ENCODE measurements at regions not wholly inside any gene's neighbourhood (a gene's known extent, or its start where the extent isn't known, plus 50 kb on each side); places are given as distances from the start of the nearest gene placed in this dataset.

GRCh38 chr5:2266641-2267240, 384.0 kb upstream of the IRX4 start:
- WGBS, 5 donors = 79 to 84% (median 82%) methylated on average over 9 of the region's 9 CpGs

GRCh38 chr5:2265341-2265740, 382.6 kb upstream of the IRX4 start:
- TF ChIP-seq CTCF (IDR thresholded peaks at IDR 0.05 in 8 of 11, conservative IDR thresholded peaks at IDR 0.05 in 3 of 11) (no peak), POLR2A (IDR thresholded peaks at IDR 0.05) (no peak), POLR2AphosphoS5 (IDR thresholded peaks at IDR 0.05) (no peak)
- Histone ChIP-seq H3K9me3 (peaks cover 0 to 5% (median 0%) of the 10 kb centered on the region in 8 donors), H3K27me3 (replicated peaks in 1 of 7) (peaks cover 0 to 14% (median 0%) of the 10 kb centered on the region in 7 donors), H3K4me1 (no peaks in the 10 kb centered on the region), H3K4me3 (no peak overlapping the region), H3K27ac (no peak overlapping the region), H3K36me3 (no peaks in the 10 kb centered on the region)
- 83 to 94% (median 89%) methylated on average over 11 of the region's 11 CpGs for WGBS, 5 donors
- no peak for DNase-seq
- intact Hi-C loops (cut with DNase I; ENCODE audit: low total_unique reads) = no loop called here

More at GRCh38 chr5:2266641-2267240, 384.0 kb upstream of the IRX4 start:
- TF ChIP-seq POLR2AphosphoS5 (IDR thresholded peaks at IDR 0.05) (no peak), POLR2A (IDR thresholded peaks at IDR 0.05) (no peak), CTCF (IDR thresholded peaks at IDR 0.05 in 8 of 11, conservative IDR thresholded peaks at IDR 0.05 in 3 of 11) (no peak)
- intact Hi-C loops (cut with DNase I; ENCODE audit: low total_unique reads) = no loop called here
- Histone ChIP-seq H3K4me3 (no peak overlapping the region), H3K9me3 (peaks cover 0 to 5% (median 0%) of the 10 kb centered on the region in 8 donors), H3K27me3 (replicated peaks in 1 of 7) (peaks cover 0 to 11% (median 0%) of the 10 kb centered on the region in 7 donors), H3K36me3 (no peaks in the 10 kb centered on the region), H3K4me1 (no peaks in the 10 kb centered on the region), H3K27ac (no peak overlapping the region)
- DNase-seq = no peak

GRCh38 chr5:2263763-2264162, 381.0 kb upstream of the IRX4 start:
- no peaks in the 10 kb centered on the region for H3K4me1 ChIP-seq
- 78 to 88% (median 84%) methylated on average over 8 to 12 of the region's 12 CpGs for WGBS, 5 donors
- no peak overlapping the region for H3K27ac ChIP-seq
- no peak for DNase-seq
- peaks cover 0 to 7% (median 0%) of the 10 kb centered on the region in 7 donors for H3K27me3 ChIP-seq (replicated peaks in 1 of 7)
- no peak overlapping the region for H3K4me3 ChIP-seq
- no peak for TF ChIP-seq POLR2A (IDR thresholded peaks at IDR 0.05)
- H3K36me3 ChIP-seq = no peaks in the 10 kb centered on the region
- intact Hi-C loops (cut with DNase I; ENCODE audit: low total_unique reads) = no loop called here
- peaks cover 0 to 5% (median 0%) of the 10 kb centered on the region in 8 donors for H3K9me3 ChIP-seq

GRCh38 chr5:2262620-2263019, 379.9 kb upstream of the IRX4 start:
- intact Hi-C loops (cut with DNase I; ENCODE audit: low total_unique reads) = no loop called here
- DNase-seq = no peak
- WGBS, 5 donors = 66 to 76% (median 72%) methylated on average over 8 to 9 of the region's 9 CpGs

More at GRCh38 chr5:2262620-2263019, 379.9 kb upstream of the IRX4 start:
- H3K4me1 ChIP-seq = no peaks in the 10 kb centered on the region
- peaks cover 0 to 7% (median 0%) of the 10 kb centered on the region in 7 donors for H3K27me3 ChIP-seq (replicated peaks in 1 of 7)
- no peaks in the 10 kb centered on the region for H3K36me3 ChIP-seq
- no peak overlapping the region for H3K27ac ChIP-seq
- H3K9me3 ChIP-seq = peaks cover 0 to 5% (median 0%) of the 10 kb centered on the region in 8 donors
- H3K4me3 ChIP-seq = no peak overlapping the region
- TF ChIP-seq POLR2AphosphoS5 (IDR thresholded peaks at IDR 0.05) (no peak), POLR2A (IDR thresholded peaks at IDR 0.05) (no peak), CTCF (IDR thresholded peaks at IDR 0.05 in 8 of 11, conservative IDR thresholded peaks at IDR 0.05 in 3 of 11) (no peak)

Measured in spleen (tissue), 11 donors.